HepG2 (cell line): ENCODE measurements at regions not wholly inside any gene's neighbourhood (a gene's known extent, or its start where the extent isn't known, plus 50 kb on each side); places are given as distances from the start of the nearest gene placed in this dataset.

ENCODE experiments used
- MXD4 ChIP-seq: IDR thresholded peaks from 2 replicates; pipeline ENCODE4 v1.6.1; 2016; ENCODE audit warnings: mild to moderate bottlenecking, missing biosample characterization, missing genetic modification reagents
- TF ChIP-seq, protein P1 (sequence below): sonication (generic); formaldehyde crosslinking; IDR thresholded peaks from 2 replicates; pipeline ENCODE4 v1.8.0; 2022; ENCODE audit warnings: missing genetic modification reagents, mild to moderate bottlenecking, inconsistent platforms, borderline replicate concordance

DNA sequence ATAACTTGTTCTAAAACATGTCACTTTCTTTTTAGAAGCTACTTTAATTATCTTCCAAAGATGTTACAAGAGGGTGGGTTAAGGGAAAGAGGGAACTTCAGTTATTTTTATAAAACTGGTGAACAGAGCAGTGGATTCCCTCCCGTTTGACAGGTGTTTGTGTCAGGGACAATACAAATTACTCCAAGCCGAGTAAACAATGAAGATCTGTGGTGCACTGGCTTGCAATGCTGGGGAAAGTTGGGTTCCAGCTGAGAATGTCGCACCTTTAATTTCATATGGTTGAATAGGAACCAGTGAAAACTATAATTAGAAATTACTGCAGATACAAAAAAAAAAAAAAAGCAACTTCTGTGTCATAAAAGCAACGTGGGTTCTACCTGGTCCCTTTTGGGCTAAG is 98.6 kb upstream of the TTC29 start:
- no peak for TF ChIP-seq MXD4
- TF ChIP-seq, protein P1, sequence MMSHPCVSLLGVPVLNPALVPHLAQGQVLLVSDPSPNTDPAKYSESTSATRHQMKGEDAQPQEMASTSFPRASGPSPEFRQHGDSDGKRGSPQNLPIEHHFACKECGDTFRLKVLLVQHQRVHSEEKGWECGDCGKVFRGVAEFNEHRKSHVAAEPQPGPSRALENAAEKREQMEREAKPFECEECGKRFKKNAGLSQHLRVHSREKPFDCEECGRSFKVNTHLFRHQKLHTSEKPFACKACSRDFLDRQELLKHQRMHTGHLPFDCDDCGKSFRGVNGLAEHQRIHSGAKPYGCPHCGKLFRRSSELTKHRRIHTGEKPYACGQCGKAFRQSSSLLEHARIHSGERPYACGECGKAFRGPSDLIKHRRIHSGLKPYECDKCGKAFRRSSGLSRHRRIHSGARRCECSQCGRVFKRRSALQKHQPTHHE (CRISPR knock-in tag): no peak
